ENCODE measurements at regions not wholly inside any gene's neighbourhood (a gene's known extent, or its start where the extent isn't known, plus 50 kb on each side); places are given as distances from the start of the nearest gene placed in this dataset.

GRCh38 chr4:154081391-154081790, 292.5 kb upstream of the SFRP2 start:
- TF ChIP-seq, protein P1, sequence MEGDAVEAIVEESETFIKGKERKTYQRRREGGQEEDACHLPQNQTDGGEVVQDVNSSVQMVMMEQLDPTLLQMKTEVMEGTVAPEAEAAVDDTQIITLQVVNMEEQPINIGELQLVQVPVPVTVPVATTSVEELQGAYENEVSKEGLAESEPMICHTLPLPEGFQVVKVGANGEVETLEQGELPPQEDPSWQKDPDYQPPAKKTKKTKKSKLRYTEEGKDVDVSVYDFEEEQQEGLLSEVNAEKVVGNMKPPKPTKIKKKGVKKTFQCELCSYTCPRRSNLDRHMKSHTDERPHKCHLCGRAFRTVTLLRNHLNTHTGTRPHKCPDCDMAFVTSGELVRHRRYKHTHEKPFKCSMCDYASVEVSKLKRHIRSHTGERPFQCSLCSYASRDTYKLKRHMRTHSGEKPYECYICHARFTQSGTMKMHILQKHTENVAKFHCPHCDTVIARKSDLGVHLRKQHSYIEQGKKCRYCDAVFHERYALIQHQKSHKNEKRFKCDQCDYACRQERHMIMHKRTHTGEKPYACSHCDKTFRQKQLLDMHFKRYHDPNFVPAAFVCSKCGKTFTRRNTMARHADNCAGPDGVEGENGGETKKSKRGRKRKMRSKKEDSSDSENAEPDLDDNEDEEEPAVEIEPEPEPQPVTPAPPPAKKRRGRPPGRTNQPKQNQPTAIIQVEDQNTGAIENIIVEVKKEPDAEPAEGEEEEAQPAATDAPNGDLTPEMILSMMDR (IDR thresholded peaks at IDR 0.05) = no peak
- TF ChIP-seq EZH2 (IDR thresholded peaks at IDR 0.05; ENCODE audit: borderline replicate concordance, insufficient read depth, low read depth, low read length, poor library complexity, severe bottlenecking) = no peak
